ENCODE measurements at regions not wholly inside any gene's neighbourhood (a gene's known extent, or its start where the extent isn't known, plus 50 kb on each side); places are given as distances from the start of the nearest gene placed in this dataset.

DNA sequence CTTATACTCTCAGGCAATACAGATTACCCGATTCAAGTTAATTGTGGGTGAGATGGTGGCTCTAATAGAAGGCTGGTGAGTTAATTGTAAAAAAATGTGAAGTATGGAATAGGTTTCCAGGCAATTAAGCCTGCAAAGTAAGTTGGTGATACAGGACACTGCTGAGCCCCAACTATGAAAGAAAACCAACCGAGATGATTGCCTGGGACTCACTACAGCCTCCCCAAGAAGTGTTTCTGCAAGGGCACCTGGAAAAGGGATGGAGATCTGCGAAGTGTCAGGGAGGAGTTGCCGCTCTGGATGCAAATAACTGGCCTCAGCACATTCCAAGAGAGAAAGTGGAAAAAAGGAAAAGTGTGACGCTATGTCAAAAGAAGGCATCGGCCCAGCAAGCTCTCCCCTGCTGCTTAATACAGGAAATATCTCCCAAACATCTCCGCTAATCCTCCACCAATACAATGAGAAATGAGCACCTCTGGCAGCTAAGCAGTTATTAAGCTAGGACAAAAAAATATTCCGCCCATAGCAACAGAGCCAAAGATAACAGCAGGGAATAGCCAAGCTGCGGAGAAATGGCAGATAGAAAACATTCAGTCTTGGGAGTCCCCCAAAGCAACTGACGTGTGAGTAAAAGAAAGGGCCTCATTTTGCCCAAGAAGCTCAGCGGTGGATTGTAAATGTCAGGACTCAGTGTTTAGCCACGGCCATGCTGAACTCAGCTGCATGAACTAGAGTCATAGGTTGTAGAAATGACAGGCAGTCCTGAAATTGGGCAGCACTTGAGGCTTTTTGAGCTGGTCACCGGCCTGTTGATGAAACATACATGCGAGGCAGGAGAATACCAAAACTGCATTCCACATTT is 133.7 kb downstream of the SNX19 start:
- Mint-ChIP-seq H3K9me3 (peaks cover 9% of the 10 kb centered on the region), H3K4me1 (peaks cover 37% of the 10 kb centered on the region), H3K36me3 (ENCODE audit: low read depth) (peaks cover 4% of the 10 kb centered on the region), H3K27me3 (ENCODE audit: low read depth) (no peaks in the 10 kb centered on the region), H3K27ac (peak overlapping the region in 2 of 3 experiments; percentile 97 to 99), H3K4me3 (peak overlapping the region in 2 of 3 experiments; percentile 28 to 29)
- TF ChIP-seq, protein P1, sequence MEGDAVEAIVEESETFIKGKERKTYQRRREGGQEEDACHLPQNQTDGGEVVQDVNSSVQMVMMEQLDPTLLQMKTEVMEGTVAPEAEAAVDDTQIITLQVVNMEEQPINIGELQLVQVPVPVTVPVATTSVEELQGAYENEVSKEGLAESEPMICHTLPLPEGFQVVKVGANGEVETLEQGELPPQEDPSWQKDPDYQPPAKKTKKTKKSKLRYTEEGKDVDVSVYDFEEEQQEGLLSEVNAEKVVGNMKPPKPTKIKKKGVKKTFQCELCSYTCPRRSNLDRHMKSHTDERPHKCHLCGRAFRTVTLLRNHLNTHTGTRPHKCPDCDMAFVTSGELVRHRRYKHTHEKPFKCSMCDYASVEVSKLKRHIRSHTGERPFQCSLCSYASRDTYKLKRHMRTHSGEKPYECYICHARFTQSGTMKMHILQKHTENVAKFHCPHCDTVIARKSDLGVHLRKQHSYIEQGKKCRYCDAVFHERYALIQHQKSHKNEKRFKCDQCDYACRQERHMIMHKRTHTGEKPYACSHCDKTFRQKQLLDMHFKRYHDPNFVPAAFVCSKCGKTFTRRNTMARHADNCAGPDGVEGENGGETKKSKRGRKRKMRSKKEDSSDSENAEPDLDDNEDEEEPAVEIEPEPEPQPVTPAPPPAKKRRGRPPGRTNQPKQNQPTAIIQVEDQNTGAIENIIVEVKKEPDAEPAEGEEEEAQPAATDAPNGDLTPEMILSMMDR (IDR thresholded peaks at IDR 0.05; ENCODE audit: unreplicated experiment in 3 of 3), result no peak

DNA sequence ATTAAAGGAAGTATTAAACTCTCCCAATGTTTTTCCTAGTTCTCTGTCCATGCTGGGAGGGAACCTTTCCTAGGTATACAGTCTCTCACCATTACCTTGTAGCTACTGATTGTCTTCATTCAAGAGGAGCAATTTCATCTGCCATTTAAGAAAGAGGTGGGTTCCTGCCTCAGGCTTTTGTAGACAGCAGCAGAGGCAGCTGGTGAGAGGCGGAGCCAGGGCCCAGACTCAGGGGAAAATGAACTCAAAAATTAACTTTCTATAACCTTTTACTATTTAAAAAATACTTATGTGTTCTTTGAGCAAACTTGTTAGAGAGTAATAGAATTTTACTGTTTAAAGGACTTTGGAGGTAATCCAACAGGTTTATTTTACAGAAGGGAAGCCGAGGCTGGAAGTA is 133.0 kb downstream of the SNX19 start:
- Mint-ChIP-seq H3K9me3 (peaks cover 9% of the 10 kb centered on the region), H3K4me3 (no peak overlapping the region), H3K36me3 (ENCODE audit: low read depth) (peaks cover 4% of the 10 kb centered on the region), H3K27ac (peak overlapping the region in 2 of 3 experiments; percentile 97 to 99), H3K27me3 (ENCODE audit: low read depth) (no peaks in the 10 kb centered on the region), H3K4me1 (peaks cover 40% of the 10 kb centered on the region)
- TF ChIP-seq, protein P1 (IDR thresholded peaks at IDR 0.05; ENCODE audit: unreplicated experiment in 3 of 3), result no peak

DNA sequence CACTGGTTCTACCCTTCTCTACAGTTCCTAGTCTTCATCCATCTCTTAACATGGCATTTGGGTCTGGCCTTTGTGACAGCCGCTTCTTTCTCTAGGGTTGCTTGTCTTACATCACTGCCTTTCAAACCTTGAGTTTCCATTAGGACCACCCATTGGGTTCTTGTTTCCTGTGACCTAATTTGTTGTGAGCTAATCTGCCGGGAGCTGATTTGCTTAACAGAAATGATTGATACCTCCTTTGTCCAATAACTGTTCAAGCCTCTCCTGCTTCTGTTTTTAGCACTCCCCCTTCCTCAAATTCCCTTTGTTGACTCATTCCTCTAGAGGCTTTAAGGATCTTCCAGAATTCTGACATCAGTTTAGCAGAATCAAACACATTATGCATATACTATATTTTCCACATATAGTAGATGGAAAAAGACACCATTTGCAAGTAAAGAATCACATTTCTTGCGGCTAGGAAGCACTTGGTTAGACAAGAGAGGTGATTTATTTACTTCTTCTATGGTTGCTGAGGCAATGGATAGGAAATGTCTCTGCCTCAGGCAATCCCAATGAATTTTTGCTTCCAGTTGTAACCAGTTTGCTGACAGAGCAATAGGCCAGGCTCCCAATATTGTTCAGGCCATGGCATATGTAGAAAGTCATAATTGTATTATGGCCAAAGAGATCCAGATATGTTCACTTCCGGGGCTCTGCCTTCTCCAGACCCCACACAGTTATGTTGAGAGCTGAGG is 130.7 kb downstream of the SNX19 start:
- Mint-ChIP-seq H3K27ac (peak overlapping the region; percentile 60 to 91 (median 81)), H3K27me3 (ENCODE audit: low read depth) (no peaks in the 10 kb centered on the region), H3K9me3 (peaks cover 19% of the 10 kb centered on the region), H3K36me3 (ENCODE audit: low read depth) (peaks cover 4% of the 10 kb centered on the region), H3K4me1 (peaks cover 40% of the 10 kb centered on the region), H3K4me3 (no peak overlapping the region)
- TF ChIP-seq, protein P1 (IDR thresholded peaks at IDR 0.05; ENCODE audit: unreplicated experiment in 3 of 3), result no peak

DNA sequence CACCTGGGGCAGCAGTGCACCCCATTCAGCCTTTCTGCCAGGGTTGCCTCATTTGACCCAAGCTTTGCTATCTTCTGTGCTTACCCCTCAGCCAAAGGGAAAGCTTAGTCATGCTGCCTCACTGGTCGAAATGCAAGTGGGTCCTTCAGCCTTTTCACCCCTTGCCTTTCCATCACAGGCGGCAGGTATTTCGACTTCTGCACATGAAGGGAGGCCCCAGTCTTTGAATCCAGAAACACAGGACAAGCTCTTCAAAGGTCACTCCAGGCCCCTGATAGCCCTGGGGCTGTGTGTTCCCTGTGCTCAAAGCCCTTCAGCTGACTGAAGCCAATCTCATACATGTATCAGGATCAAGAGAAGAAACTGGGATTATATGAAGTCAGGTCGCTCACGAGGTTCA is 129.7 kb downstream of the SNX19 start:
- Mint-ChIP-seq H3K4me3 (no peak overlapping the region), H3K27me3 (ENCODE audit: low read depth) (peaks cover 4% of the 10 kb centered on the region)
- TF ChIP-seq, protein P1 (IDR thresholded peaks at IDR 0.05; ENCODE audit: unreplicated experiment in 3 of 3), result no peak

DNA sequence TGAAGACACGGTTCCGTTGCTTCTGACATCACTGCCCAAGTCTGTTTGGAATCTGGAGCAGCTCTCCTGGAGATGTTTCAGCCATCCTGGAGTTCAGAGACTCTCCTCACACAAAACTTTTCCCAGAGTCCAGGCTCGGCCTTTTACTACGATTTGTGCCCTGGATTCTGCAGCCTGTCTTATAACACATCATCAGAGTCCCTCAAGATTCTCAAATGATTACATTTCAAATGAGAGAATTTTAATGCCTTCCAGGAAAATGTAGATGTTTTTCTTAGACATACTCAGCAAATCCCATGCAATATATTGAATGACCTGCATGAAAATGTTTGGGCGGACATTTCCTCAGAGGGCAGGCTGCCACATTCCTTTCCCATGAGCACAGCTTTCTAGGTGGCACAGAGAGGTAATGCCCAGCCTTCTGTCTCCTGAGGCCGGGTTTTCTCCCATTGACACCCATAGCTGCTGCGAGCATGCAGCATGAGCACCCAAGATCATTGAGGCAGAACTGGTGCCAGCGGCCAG is 129.1 kb downstream of the SNX19 start:
- peaks cover 31% of the 10 kb centered on the region for H3K9me3 Mint-ChIP-seq

More for the DNA sequence above, 129.7 kb downstream of the SNX19 start:
- Mint-ChIP-seq H3K9me3 (peaks cover 28% of the 10 kb centered on the region), H3K27ac (peak overlapping the region in 2 of 3 experiments; percentile 81 to 91), H3K36me3 (ENCODE audit: low read depth) (peaks cover 8% of the 10 kb centered on the region), H3K4me1 (peaks cover 40% of the 10 kb centered on the region)

More for the DNA sequence above, 129.1 kb downstream of the SNX19 start:
- Mint-ChIP-seq H3K36me3 (ENCODE audit: low read depth) (peaks cover 8% of the 10 kb centered on the region), H3K27ac (peak overlapping the region; percentile 30 to 92 (median 81)), H3K4me3 (no peak overlapping the region), H3K4me1 (peaks cover 36% of the 10 kb centered on the region), H3K27me3 (ENCODE audit: low read depth) (peaks cover 4% of the 10 kb centered on the region)
- TF ChIP-seq, protein P1 (IDR thresholded peaks at IDR 0.05; ENCODE audit: unreplicated experiment in 3 of 3), result no peak
